Lung (tissue), 11 donors: ENCODE measurements at regions not wholly inside any gene's neighbourhood (a gene's known extent, or its start where the extent isn't known, plus 50 kb on each side); places are given as distances from the start of the nearest gene placed in this dataset.
"Not testable (repeated sequence)": the region's sequence is repeated elsewhere in the genome, so short reads cannot be mapped to it uniquely, and the experiment has no call there.

Experiments
- ATAC-seq: fragments of 200-7000 bp; cut with Tn5 transposase; one replicate; pipeline ENCODE4 v1.9.1; 2020; ENCODE audit warnings: moderate number of reproducible peaks; ENCODE audit not compliant: insufficient read depth, low FRiP score
- DNase-seq, 3 donors: peaks; one replicate each; pipeline ENCODE4 v3.0.0-alpha.2; 2013 to 2017
- H3K27ac ChIP-seq, 2 donors: one replicate each; pipeline ENCODE4 v1.5.1; 2013; ENCODE audit warnings: mild to moderate bottlenecking in 2 of 2, moderate library complexity in 2 of 2, control low read depth in 1 of 2, inconsistent platforms in 1 of 2, low read depth in 1 of 2, low read length in 1 of 2
- H3K27me3 ChIP-seq, 3 donors: one replicate each; pipeline ENCODE4 v1.5.1; 2013; ENCODE audit warnings: low read length in 2 of 3; ENCODE audit not compliant: control insufficient read depth in 3 of 3, insufficient read depth in 3 of 3
- H3K36me3 ChIP-seq, 4 donors: one replicate each; pipeline ENCODE4 v1.5.1; 2013; ENCODE audit warnings: low read length in 4 of 4, mild to moderate bottlenecking in 1 of 4, moderate library complexity in 1 of 4; ENCODE audit not compliant: control insufficient read depth in 4 of 4, insufficient read depth in 4 of 4
- H3K4me1 ChIP-seq, 5 donors: one replicate each; pipeline ENCODE4 v1.5.1; 2013; ENCODE audit warnings: low read length in 5 of 5, mild to moderate bottlenecking in 2 of 5, moderate library complexity in 1 of 5; ENCODE audit not compliant: control insufficient read depth in 5 of 5, insufficient read depth in 5 of 5
- H3K4me3 ChIP-seq: one replicate; pipeline ENCODE4 v1.5.1; 2013; ENCODE audit warnings: mild to moderate bottlenecking, control low read depth, moderate library complexity
- H3K9ac ChIP-seq, 2 donors: one replicate each; pipeline ENCODE4 v1.5.1; 2013; ENCODE audit warnings: low read length in 2 of 2, control low read depth in 1 of 2; ENCODE audit not compliant: insufficient read depth in 1 of 2
- H3K9me3 ChIP-seq, 4 donors: one replicate each; pipeline ENCODE4 v1.5.1; 2013; ENCODE audit warnings: low read length in 3 of 4, mild to moderate bottlenecking in 1 of 4, moderate library complexity in 1 of 4; ENCODE audit not compliant: control insufficient read depth in 4 of 4, insufficient read depth in 3 of 4
- CTCF ChIP-seq: IDR thresholded peaks from 2 replicates; pipeline ENCODE4 v1.5.1; 2012; ENCODE audit warnings: mild to moderate bottlenecking; ENCODE audit errors: control extremely low read depth, extremely low read depth
- WGBS, 2 donors: extraction: QIAGEN DNeasy Blood & Tissue Kit; methylation state at CpG; one replicate each; pipeline ENCODE4 v1.1.7; 2013; 5-methylcytosine and 5-hydroxymethylcytosine counted together
- donor health status: control.
- donor health status: control.
- donor health status: Bipolar disorder and iron deficiency.
- donor health status: healthy.
- donor health status: DM: yes; HTN: yes; CAD: no.

- Histone ChIP-seq H3K9ac (no peak overlapping the region), H3K4me3 (no peak overlapping the region), H3K4me1 (no peaks in the 10 kb centered on the region), H3K9me3 (peaks cover 0 to 3% (median under 1%) of the 10 kb centered on the region in 4 donors), H3K27ac (no peak overlapping the region), H3K27me3 (no peaks in the 10 kb centered on the region), H3K36me3 (no peaks in the 10 kb centered on the region)
- ATAC-seq (no peak), DNase-seq (no peak)
- 89 to 95% methylated on average over 2 of the region's 2 CpGs for WGBS, 2 donors
- TF ChIP-seq CTCF, result no peak
These were observed 459.0 kb upstream of the STEAP1 start for GRCh38 chr7:89695241-89695640.

GRCh38 chr7:89714131-89714530, 440.1 kb upstream of the STEAP1 start:
- no peak for TF ChIP-seq CTCF
- Histone ChIP-seq H3K27me3 (no peaks in the 10 kb centered on the region), H3K4me3 (no peak overlapping the region), H3K36me3 (no peaks in the 10 kb centered on the region), H3K9ac (no peak overlapping the region), H3K27ac (no peak overlapping the region), H3K9me3 (peaks cover 0 to 3% (median 0%) of the 10 kb centered on the region in 4 donors), H3K4me1 (no peaks in the 10 kb centered on the region)
- ATAC-seq (no peak), DNase-seq (no peak)
- WGBS, 2 donors, result 78 to 86% methylated on average over 2 of the region's 2 CpGs

DNA sequence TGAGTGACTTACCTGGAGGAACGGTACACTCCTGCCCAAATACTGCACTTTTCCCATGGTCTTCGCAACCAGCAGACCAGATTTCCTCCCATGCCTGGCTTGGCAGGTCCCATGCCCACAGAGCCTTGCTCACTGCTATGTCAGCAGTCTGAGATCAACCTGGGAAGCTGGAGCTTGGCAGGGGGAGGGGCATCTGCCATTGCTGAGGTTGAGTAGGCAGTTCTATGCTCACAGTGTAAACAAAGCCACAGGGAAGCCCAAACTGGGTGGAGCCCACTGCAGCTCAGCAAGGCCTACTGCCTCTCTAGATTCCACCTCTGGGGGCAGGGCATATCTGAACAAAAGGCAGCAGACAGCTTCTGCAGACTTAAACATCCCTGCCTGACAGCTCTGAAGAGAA, 435.3 kb upstream of the STEAP1 start:
- ATAC-seq, DNase-seq, H3K9ac ChIP-seq, H3K9me3 ChIP-seq, H3K27me3 ChIP-seq, H3K4me3 ChIP-seq, H3K4me1 ChIP-seq, H3K27ac ChIP-seq, H3K36me3 ChIP-seq: not testable (repeated sequence)
- 95 to 100% methylated on average over 2 of the region's 2 CpGs for WGBS, 2 donors

DNA sequence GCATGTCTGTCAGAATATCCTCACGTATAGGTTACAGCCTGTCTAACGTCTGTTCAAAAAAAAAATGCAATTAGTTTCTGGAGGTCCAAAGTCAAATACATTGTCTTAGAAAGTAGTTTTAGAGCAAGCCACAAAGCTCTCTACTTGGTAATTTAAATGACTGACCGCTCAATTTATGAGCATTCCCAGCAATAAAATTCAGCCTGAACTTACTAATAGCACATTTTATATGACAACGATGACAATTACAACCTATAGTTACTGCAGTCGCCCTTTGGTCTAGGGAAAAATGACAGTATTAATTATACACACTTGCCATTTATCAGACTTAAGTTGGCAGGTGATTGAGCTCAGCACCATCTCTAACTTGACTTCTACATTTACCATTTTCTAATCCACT, 425.8 kb upstream of the STEAP1 start:
- WGBS, 2 donors, result 78 to 85% methylated on average over 5 of the region's 5 CpGs
- Histone ChIP-seq H3K36me3 (no peaks in the 10 kb centered on the region), H3K9ac (no peak overlapping the region), H3K4me1 (no peaks in the 10 kb centered on the region), H3K9me3 (no peaks in the 10 kb centered on the region), H3K27me3 (no peaks in the 10 kb centered on the region), H3K4me3 (no peak overlapping the region), H3K27ac (no peak overlapping the region)
- TF ChIP-seq CTCF, result no peak
- ATAC-seq, result no peak
- no peak for DNase-seq
